Astrocyte of the cerebellum (primary cell): ENCODE measurements at regions not wholly inside any gene's neighbourhood (a gene's known extent, or its start where the extent isn't known, plus 50 kb on each side); places are given as distances from the start of the nearest gene placed in this dataset.

Source experiments
- DNase-seq: peaks from one replicate; pipeline ENCODE4 v3.0.0-alpha.2; 2011; ENCODE audit warnings: low read depth
- H3K4me3 ChIP-seq: 2 replicates; pipeline ENCODE4 v1.5.1; 2011; ENCODE audit warnings: mild to moderate bottlenecking, low read depth, low read length, moderate library complexity
- in situ Hi-C: cut with HindIII; loops from 2 replicates; pipeline ENCODE4 v1.10.0; 2017; ENCODE audit warnings: low sequenced_read_pairs
- TF ChIP-seq, protein P1 (sequence below): IDR thresholded peaks from 2 replicates; pipeline ENCODE4 v1.5.1; 2012; ENCODE audit warnings: low read length, low read depth, moderate library complexity, mild to moderate bottlenecking; ENCODE audit errors: missing control alignments

DNA sequence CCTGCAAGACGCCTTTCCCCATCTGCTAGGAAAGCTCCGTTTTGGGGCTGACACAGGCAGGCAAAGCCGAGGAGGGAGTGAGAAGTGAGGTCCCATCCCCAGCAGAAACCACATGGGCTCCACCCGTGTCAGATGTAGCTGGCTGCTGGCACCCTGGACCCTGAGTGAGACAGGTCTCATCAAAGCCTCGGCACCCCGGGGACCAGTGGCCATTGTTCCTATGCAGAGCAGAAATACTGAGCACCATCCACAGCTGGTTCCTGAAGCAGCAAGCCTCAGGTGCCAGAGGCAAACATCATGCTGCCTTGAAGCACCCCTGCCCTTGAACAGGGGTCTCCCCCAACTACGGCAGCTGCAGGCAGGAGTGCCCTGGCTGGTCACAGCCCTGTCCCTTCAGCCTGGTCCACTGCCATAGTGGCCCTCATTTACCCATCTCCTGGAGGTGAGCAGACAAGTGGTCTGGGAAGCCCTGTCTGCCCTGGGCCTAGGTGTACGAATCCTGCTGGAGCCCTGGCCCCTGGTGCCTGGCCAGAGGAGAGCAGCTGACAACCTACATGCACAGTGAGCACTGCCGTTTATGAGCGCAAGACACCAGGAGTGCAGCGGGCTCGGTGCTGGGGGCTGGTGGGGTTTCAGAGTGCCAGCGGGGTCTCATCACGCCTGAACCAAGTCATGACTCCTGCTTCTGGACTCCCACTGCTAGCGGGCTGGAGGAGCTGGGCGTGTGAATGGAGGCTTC is 289.8 kb upstream of the RTL1 start:
- TF ChIP-seq, protein P1, sequence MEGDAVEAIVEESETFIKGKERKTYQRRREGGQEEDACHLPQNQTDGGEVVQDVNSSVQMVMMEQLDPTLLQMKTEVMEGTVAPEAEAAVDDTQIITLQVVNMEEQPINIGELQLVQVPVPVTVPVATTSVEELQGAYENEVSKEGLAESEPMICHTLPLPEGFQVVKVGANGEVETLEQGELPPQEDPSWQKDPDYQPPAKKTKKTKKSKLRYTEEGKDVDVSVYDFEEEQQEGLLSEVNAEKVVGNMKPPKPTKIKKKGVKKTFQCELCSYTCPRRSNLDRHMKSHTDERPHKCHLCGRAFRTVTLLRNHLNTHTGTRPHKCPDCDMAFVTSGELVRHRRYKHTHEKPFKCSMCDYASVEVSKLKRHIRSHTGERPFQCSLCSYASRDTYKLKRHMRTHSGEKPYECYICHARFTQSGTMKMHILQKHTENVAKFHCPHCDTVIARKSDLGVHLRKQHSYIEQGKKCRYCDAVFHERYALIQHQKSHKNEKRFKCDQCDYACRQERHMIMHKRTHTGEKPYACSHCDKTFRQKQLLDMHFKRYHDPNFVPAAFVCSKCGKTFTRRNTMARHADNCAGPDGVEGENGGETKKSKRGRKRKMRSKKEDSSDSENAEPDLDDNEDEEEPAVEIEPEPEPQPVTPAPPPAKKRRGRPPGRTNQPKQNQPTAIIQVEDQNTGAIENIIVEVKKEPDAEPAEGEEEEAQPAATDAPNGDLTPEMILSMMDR, result no peak
- no peak for DNase-seq
- no peak overlapping the region for H3K4me3 ChIP-seq
- in situ Hi-C loops, result no loop called here

DNA sequence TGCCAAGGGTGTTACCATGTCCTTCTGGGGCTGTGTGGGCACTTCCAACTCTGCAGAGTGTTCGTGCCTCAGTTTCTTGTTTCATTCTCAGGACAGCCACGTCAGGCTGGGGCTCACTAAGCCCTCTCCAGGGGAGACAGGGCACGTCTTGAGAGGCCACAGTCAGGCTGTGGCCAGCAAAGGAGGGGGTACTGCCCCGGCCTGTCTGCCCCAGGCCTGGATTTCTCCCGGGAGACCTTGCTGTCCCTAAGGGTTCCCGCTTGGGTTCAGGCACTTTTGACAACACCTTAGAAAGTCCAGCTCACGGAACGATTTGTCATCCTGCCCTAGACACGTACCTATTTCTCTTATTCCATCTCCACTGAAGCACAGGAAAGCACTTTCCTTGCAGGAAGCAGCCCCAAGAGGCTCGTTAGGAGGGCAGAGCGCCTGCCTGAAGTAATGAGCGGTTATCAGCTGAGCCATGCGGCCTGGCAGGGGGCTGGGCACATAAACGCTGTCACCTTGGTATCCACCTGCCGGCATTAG is 290.4 kb upstream of the RTL1 start:
- in situ Hi-C loops, result no loop called here
- H3K4me3 ChIP-seq, result no peak overlapping the region
- no peak for DNase-seq
- TF ChIP-seq, protein P1, result no peak

DNA sequence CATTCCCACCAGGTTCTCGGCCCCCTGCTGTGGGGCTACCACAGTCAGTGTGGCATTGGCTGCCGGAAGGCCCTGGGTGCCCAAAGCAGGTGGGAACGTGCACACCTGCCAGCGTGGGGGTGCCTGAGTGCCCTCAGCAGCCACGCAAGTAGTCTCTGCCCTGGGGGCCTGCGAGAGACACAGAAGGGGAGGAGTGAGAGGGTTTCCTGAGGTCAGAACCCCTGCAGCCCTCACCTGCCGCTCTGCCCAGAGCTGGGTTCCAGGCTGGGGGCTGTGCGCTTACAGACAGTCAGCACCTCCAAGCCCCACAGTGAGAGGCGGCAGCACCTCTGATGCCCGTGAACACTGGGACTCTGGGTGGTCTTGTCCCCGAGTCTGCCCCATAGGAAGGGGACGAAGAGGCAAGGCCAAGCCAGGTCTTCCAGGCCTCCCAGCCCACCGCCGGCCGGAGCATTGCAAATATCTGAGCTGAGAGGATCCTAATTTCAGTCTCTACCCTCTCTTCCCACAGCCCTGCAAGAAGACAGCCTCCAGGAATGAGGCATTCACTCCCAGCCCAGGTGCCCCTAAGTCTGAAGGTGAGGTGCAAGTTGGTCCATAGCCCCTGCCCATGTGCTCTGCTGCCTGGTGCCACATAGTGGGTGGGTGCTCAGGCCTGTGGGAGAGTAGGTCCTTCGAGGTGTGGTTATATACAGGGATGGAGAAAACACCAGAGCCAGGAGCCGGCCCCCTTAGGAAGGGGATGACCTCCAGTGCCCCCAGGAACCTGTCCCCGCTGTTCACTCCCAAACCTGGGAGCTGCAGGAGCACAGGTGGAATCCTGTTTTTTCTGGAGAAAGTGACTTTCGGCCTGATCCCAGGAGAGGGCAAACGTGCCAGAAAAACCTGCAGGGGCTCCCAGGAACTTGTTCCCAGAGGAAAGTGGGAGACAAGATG is 291.1 kb upstream of the RTL1 start:
- TF ChIP-seq, protein P1, result no peak
- in situ Hi-C loops, result no loop called here
- DNase-seq, result no peak
- no peak overlapping the region for H3K4me3 ChIP-seq

DNA sequence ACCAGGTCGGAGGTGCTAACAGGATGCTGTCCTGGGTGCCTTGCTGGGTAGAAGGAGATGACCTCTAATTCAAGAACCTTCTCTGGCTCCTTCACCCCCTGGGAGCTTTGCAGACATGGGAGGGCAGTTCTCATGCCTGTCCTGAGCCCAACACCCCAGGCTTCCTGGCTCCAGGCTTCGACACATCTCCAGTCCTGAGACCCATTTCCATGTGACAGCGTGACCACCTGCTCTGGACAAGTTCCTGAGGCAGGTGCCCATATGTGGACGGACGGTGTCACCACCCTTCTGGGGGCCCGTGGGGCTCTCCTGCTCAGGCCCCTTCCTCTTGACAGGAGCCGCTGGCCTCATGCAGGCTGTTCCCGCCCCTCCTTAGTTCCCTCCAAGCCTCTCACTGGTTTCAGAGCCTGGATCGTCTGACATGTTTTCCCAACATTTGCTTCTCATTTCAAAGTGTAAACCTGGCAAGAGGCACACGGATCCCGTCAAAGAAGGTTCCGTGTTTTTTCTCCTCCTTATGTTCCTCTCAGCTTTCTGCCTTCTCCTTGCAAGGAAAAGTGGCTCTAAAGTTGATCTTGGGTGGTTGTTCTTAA is 291.9 kb upstream of the RTL1 start:
- DNase-seq, result no peak
- in situ Hi-C loops, result no loop called here
- TF ChIP-seq, protein P1, result no peak
- no peak overlapping the region for H3K4me3 ChIP-seq

DNA sequence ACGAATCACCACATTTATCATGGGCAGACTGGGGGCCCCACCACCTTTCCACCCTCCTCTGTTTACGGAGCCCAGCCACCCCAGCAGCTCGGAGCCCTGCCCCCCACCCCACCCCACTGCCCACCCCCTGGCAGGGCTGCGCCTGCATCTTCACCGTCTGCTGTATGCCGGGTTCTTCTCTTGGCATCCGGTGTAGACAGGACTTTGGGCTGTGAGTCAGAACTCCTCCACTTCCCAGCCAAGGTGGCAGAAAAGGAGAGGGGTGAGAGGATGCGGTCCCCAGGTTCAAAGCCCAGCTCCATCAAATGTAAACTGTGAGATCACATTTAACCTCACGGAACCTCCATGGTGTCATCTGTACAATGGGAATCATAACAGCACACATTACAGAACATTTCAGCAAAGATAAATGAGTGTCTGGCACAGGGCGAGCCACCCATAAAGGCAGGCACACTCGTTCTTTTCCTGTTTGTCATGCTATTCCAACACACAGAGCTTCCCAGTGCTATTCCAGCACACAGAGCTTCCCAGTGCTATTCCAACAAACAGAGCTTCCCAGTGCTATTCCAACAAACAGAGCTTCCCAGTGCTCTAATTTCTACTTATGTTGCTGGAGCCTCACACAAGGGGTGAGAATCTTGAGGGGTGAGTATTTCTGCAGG is 292.7 kb upstream of the RTL1 start:
- DNase-seq, result no peak
- in situ Hi-C loops, result no loop called here

More for the DNA sequence above, 292.7 kb upstream of the RTL1 start:
- no peak overlapping the region for H3K4me3 ChIP-seq
- TF ChIP-seq, protein P1, result no peak
